GM21576 (cell line): ENCODE measurements at regions not wholly inside any gene's neighbourhood (a gene's known extent, or its start where the extent isn't known, plus 50 kb on each side); places are given as distances from the start of the nearest gene placed in this dataset.

Experiments
- ATAC-seq: cut with Tn5 transposase; IDR thresholded peaks from one replicate; pipeline ENCODE4 v1.9.1; 2021; ENCODE audit warnings: mild to moderate bottlenecking, moderate library complexity; ENCODE audit not compliant: unreplicated experiment

DNA sequence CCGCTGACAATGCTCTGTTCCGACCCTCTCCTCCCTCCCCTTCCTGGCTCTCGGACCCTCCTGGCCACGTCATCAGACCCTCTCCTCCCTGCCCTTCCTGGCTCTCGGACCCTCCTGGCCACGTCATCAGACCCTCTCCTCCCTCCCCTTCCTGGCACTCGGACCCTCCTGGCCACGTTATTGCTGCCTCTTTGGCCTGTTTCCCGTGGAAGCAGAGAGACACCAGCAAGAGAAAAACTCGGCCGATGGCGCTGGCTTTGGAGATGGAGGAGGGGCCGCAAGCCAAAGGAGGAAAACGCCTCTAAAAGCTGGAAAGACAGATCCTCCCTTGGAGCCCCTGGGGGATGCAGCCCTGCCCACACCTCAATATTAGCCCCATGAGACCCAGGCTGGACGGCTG is 463.3 kb downstream of the BRD1 start:
- no peak for ATAC-seq

DNA sequence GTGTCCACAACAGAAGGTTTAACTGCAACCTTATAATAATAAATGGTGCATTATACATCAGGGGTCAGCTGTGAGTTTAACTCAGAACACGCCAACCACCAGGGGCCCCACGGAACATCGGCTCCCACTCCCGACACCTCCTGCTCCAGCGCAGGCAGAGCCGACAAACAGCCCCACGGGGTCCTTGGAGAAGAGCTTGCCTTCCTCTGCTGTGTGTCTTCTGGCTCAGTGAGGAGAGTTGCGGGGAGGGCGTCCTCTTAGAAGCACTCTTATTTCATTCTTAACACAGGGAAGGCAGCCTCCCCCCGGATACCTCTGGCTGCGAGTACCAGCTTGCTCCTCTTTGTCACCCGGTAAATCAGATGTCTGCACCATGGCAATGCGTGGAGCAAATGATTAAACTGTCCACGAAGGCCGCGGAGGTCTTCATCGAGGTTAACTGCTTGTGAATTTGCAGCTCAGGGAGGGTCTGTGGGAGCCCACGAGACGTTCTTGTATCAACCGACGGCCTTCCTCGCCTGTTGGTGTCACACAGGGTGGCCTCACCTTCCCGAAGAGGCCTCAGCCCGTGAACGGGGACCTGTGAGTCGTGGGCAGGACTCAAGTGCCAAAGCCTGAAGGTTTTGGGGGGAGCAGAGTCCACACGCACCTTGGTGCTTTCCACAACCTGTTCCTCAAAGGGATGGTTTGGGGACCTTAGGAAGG is 464.0 kb downstream of the BRD1 start:
- ATAC-seq, result no peak

DNA sequence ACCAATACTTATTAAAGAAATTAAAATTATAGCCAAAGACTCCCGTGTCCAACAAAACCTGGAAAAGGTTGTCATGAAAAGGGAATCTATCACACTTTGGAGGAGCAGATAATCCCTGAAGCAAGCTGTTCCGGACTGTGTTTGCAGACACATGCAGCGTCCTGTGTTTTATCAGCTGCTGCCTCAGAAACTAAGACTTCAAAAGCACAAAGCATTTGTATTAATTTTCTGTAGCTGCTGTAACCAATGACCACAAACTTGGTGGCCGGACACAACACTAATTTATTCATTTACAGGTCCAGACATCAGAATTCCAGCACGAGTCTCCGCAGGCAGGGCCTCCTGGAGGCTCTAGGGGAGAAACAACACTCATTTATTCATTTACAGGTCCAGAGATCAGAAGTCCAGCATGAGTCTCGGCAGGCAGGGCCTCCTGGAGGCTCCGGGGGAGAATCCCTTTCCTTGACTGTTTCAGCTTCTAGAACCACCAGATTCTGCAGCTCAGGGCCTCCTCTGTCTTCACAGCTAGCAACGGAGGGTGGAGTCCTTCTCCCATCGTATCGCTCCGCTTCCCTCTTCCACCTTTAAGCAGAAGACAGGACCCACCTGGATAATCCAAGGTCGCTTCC is 465.3 kb downstream of the BRD1 start:
- no peak for ATAC-seq

DNA sequence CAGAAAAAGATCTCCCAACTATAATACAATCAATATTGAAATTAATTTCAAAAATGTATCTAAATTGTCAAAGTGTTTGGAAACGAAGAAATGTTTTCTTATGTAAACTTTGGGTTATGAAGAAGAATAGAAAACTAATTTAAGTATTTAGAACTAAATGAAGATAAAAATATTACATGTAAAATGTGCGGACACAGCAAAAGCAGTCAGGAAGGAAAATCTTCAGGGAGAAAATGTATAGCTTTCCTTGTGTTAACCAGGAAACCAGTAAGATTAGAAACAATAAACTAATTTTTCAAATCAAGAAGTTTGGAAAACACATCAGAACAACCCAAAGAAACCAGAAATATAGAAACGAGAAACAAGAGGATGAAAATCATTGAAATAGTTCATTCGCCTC is 466.5 kb downstream of the BRD1 start:
- ATAC-seq, result no peak

DNA sequence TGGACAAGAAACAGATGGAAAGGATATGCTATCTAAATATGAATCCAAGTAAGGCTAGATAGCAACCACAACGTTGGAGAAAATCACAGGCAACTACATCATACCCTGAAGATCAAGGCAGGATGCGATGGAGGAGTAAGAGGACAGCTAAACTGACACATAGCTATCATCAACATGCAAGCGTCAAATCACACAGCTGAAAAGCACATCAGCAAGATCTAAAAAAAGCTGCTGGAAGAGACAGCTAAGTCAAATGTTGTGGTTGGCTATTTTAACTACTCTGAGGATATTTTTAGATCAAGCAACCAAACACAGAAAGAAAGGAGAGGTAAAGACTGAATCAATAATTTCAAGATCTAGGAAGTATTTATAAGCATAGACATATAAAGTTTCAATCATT is 466.9 kb downstream of the BRD1 start:
- no peak for ATAC-seq

DNA sequence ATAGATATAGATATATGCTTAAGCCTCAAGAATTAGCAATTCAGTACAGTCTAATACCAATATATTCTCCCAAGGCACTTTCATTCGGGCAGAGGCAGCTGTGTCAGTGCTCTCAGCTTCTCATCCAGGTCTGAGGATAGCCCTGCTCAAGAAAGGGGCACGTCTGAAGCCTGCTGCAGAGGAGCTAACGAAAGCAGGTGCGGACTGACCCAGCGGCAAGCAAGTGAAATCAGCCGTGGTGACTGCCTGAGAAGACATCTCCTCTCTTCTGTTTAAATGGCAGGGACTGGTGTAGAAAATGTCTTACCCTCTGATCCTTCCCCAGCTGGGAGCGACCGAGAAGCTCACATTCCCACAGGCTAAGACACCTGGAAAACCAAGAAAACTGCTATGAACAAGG is 468.6 kb downstream of the BRD1 start:
- ATAC-seq, result no peak

DNA sequence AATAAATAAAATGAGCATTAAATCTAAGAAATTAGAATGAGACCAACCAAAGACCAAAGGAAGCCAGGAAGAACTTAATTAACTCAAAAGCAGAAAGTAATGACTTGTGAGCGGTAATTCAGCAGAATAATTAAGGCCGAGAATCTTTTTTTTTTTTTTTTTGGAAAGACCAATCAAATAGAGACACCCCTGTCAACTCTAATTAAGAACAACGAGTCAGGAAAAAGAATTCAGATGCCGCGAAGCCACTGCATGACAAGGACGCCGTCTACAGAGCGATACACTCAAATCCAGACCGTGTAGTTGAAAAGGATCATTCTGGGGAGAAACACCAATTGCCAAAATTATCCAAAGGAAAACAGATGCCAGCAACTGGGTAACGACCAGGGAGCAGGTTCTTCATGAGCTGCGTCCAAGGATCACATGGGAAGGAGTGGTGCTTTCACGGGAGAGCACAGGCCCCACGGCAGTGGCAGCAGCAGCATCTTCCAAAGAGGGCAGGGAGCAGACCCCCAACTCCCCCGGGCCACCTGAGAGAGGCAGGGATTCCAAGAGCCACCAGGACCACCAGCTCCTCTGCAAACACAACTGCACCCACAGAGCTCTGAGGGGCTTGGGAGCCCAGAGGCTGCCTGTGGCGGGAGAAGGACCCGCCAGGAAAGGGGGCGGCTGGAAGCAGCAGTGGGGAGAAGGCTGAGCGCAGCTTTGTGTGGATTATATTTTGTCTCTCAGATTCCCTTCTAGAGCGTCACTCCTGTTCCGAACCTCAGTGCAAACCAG is 469.8 kb downstream of the BRD1 start:
- no peak for ATAC-seq

DNA sequence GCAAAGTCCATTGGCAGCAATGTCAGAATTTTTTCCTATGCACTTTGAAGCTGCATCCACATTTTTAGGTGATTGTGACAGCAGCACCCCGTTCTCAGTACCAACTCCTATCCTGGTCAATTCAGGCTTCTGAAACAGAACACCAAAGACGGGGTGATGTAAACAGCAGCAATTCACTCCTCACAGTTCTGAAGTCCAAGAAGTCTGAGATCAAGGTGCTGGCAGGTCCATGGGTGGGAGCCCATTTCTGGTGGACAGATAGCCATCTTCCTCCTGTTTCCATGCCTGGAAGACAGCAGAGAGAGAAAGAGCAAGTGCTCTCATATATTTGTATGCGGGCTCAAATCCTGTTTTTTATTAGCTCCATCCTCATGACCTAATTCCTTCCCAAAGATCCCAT is 471.2 kb downstream of the BRD1 start:
- ATAC-seq, result no peak

DNA sequence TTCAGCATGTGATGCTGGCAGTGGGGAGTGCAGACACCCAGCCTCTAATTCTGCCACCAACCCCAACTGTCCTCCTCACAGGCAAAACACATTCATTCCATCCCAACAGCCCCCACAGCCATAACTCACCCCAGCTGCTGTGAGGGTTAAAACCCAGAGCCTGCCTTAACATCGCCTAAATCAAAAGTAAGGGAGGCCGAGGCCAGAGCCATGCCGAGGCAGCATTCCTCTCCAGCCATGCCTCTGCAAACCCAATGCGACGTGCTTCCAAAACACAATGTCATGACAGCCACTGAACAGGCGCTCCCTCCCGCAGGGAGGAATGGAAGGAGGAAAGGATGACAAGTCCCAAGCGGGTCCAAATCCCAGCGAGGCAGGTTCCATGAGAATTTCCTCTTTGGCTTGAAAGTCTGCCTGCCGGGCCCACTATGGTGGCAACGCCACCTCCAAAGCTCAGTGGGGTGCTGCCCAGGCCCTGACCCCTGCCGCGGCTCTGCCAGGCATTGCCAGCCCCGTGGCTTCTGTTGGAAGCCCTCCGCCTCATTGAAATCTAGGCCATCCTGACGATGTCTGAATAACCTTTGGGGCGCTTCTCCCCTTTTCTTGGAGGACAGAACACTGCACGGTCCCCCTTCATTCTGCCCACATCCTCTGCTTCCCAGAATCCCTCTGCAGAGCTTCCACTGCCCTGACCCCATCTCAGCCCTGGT is 472.3 kb downstream of the BRD1 start:
- no peak for ATAC-seq

DNA sequence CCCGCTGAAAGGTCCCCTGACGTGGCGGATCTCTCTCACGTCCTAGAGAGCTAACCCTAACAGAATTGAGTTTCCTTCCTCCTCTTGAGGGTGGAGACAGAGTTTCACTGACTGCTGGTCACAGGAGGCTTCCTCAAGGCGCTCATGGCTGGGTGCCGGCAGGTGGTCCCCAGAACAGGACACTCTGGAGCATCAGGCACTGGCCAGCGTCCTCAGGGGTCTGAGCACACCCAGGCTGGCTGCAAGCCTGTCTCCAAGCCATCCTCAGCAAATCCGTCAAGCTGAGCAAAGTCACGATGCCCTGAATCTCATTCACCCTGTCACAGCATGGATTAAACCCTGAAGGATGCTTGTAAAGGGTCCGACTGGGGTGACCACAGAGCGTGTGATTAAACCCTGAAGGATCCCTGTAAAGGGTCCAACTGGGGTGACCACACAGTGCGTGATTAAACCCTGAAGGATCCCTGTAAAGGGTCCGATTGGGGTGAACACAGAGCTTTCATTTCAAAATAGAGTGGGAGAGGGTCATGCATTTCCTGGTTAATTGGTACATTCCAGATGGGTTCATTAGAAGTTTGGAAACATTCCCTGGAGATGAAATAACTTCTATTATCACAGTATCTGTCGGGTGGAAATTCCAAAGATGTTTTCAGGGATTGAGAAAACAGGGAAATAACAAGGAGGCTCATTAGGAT is 473.0 kb downstream of the BRD1 start:
- ATAC-seq, result no peak

DNA sequence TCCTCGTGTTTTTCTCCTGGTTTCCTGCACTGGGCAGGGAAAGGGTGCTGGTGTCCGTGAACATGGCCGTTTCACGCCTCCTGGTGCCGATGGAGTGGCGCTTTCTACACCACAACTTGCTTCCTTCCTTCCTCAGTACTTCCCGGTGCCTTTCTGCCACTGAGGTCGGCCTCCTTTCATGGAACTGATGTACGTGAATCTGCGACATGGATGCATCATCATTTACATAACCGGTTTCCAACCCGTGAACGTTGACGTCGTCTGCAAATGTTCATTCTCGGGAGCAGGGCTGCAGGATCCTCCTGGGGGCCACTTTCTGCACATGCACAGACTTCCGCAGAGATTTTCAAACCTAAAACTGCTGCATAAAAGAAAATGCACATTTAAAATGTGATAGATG is 474.4 kb downstream of the BRD1 start:
- ATAC-seq, result no peak

DNA sequence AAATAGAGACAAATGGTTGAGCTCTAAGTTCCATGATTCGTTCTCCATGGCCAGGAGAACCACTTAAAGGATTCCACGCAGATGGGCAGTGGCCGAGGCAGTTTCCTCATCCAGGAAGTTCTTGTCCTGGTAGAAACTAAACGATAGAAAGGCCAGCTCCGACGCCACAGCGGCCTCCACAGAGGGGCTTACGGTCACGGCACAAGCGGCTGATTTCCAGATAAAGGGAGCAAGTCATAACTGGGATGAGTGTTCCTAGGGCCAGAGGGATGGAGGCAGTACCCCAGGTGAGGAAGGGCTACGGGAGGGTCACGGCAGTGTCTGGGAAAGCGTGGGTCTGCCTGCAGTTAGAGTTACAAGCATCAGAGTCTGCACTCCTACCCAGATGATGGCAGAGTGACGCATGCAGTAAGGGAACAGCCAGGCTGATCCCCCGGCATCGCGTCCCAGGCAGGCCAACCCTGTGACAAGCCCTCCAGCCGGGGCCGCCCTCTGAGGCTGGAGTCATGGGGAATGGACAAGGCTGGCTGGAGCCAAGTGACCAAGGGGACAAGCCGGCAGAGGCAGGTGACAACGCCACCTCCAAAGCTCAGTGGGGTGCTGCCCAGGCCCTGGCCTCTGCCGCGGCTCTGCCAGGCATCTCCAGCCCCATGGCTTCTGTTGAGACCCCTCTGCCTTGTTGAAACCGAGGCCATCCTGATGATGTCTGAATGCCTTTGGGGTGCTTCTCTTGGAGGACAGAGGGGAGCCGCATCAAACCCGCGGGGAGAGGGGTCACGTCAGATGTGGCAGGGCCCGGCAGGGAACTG is 475.1 kb downstream of the BRD1 start:
- ATAC-seq, result no peak

DNA sequence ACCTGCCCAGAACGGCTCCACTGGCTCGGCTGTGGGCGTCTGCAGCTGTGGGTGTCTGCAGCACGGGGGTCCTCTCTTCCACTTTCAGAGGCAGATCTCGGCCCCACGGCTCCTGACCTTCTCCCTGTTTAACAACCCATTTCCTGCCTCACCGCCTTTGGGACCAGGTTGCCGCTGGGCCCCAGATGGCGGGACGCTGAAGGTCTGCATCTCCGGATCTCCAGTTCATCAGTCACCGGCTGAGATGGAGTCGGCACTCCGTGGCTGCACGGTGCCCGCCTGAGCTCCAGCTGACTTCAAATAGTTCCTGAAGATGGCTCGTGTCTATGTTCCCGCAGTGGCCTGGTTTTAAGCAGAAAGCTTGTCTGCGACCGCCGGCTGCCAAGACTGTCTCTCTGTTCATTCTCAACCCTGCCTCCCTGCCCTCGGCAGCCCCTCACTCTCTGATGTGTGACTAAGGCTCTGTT is 475.9 kb downstream of the BRD1 start:
- ATAC-seq, result no peak

DNA sequence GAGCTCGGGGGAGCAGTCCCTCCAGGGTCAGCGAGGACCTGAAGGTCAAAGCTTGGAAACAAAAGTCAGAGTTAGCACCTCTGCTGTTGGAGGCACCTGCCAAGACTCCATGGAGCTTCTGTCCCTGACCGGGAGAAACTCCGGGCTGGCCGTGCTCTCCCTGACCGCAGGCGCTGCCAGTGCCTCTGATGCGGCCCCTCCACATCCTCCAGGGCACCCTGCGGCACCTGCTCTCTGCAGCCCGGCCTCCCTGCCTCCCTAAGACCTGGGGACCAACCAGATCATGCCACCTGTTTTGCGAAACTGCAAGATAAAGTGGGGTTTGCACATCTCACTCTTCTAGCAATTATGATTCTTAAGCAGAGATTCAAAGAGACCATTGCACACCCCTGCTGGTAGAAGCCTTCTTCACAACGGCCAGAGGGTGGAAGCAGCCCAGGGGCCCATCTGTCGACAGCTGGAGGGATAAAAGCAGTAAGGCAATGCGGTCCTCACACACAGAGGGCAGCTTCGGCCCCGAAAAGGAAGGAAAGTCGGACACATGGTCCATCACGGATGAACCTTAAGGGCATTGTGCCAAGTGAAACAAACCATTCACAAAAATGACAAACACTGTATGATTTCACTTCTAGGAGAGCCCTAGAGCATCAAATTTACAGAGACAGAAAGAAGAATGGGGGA is 477.1 kb downstream of the BRD1 start:
- ATAC-seq, result no peak

DNA sequence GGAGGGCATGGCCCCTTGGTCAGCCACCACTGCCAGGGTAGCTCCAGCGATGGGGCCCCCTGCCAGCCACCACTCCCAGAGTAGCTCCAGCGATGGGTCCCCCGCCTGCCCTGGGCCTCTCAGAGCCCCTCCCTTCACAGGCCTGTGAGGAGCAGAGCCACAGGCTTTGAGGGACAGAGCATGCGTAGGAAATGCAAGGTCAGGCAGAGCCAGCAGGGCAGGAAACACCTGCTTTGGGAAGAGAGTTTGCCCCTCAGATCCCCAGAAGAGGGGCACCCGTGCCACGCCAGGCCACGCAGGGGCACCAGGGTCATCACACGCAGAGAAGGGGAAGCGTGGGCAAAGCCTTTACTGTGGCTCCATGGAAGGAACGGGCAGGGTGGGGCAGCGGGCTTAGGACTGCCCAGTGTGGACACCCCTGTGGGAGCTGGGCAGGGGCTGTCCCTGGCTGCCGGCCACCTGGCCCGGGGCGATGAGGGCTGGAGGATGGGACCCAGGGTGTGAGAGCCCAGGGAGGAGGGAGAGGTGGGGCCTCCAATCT is 477.8 kb downstream of the BRD1 start:
- ATAC-seq, result no peak

DNA sequence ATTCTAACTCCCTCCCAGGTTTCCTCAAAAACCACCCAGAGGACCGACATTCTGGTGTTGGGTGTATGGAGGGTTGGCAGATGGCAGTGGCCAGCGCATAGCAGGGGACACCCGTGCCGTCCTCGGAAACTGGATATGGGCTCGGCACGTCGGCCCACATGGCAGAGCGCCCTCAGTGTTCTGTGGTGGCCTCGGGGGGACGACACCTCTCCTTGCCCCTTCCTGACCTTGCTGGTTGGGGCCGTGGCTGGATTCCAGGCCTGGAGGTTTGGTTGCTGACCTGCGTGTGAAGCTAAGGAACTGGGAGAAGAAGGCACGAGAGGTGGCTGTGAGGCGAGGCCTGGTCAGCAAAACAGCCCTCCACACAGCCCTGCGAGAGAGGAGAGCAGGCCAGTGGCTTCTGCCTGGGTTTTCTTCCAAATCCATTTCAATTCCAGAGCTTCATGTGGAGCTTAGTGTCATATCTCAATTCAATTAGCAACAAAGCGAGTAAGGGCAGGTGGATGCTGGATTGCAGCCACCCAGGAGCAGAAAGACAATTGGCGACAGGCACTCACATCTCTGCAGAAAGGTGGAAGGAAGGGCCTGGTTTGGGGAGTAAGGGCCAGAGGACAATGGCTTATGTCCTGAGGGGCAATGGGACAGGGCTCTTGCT is 478.4 kb downstream of the BRD1 start:
- ATAC-seq, result no peak

DNA sequence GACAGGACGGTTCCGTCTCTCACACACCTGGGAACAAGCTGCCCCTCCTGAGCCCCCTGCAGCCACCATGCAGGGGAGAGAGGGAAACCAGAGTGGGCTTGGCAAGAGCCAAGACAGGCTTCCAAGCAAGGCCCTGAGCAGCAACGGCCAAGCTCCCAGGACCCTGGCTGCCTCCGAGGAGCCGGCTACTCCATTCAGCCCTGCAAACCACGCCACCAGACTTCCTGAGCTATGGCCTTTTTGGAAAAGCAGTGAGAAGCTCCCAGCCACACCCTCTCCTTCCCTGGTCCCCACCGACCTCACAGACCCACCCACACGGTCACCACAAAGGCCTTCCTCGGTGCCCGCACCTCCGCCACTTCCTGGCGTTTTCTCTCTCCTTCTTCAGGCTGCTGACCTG is 479.0 kb downstream of the BRD1 start:
- no peak for ATAC-seq

DNA sequence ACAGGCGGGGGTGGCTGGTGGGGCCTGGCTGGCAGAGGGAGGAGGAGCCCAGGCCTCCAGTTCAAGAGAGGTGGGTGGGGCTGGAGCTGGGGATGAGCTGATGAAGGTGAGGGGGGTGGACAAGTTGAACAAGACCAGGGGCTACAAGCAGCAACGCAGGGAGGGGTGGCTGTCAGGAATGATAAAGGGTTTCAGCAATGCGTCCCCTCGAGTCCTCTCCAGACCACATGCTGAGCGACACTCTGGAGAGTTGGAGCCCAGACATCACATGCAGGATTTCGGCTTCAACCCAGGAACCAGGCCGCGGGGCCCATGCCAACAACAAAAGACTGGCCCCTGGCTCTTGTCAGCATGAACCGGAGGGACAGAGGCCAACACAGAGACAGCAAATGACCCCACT is 480.3 kb downstream of the BRD1 start:
- ATAC-seq, result no peak

DNA sequence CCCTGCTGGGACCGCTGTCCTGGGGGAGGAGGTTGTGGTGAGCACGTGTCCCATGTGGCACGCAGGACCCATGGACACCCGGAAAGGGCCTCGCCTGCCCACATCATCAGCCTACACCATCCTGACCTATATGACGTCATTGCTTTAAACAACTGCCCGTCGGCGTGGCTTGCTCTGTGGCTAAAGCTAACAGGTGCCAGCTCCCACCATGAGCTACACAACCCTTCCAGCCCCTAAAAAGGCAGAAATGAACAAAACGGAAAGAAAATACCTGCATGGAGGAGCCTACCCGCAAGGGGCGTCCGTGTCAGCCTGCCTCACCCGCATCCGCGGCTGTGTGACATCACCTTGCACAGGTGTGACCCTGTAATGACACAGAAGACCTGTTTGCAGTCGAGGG is 481.8 kb downstream of the BRD1 start:
- no peak for ATAC-seq
